ENCODE measurements at regions not wholly inside any gene's neighbourhood (a gene's known extent, or its start where the extent isn't known, plus 50 kb on each side); places are given as distances from the start of the nearest gene placed in this dataset.

DNA sequence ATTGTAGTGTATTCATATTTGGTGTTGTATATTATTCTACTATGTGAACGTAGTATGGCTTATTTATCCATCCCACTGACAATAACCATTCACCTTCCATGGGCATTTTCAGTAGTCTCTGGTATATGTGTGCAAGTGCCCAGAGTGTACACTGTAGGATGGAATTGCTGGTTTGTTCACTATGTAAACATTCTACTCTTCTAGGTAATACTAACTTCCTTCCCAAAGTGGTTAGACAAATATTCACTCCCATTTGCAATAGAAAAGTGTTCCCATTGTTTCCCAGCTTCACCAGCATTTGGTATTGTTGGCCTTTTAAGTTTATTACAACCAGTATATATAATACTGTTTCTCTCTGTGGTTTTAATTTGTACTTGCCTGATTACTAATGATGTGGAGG lies 153.7 kb downstream of the C7orf25 start:
- DNase-seq (ENCODE audit: low spot score) = no peak

GRCh38 chr7:42756841-42757240 lies 155.0 kb downstream of the C7orf25 start:
- DNase-seq (ENCODE audit: low spot score) = no peak

DNA sequence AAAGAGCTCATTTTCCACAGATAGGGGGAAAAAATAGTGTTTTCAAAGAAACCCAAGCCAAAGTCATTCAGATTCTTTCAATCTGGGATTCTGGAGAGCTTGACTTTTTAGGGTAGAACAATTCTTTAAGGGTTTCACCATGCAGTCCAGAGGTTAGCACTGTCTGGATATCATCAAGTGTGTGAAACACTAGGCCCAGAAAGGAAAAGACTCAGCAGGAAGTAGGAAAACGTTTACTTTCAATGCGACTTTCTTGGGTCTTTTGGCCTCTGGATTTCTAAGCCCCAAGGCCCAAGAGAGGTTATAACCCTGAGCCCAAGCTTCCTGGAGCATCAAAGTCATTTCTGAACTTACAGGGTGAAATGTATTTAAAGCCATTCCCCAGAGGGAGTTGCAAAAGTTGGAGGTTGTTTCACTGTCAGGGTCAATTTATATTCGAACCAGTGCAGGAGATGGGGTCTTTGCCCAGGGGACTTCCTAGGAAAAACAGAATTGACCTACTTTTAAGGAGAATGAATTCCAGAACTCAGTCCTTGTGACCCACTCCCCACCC lies 158.0 kb downstream of the C7orf25 start:
- no peak for DNase-seq (ENCODE audit: low spot score)

DNA sequence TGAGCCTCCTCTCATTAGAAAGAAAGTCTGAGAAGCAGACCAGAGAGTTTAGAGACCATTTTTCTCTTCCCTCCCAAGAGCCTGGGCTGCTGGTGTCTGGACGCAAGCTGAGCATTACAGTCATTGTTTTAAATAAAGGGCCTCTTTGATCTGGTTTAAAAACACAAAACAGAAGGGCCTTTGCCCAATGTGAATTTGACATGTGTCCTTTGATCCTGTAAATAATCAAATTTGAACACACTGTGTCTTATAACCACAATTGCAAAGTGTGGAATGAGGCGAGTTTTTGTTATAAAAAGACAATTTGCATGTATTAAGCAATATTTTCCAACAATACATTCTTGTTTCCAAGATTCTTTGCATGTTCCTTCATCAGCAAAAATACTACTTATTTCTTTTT lies 158.5 kb downstream of the C7orf25 start:
- DNase-seq (ENCODE audit: low spot score) = no peak

DNA sequence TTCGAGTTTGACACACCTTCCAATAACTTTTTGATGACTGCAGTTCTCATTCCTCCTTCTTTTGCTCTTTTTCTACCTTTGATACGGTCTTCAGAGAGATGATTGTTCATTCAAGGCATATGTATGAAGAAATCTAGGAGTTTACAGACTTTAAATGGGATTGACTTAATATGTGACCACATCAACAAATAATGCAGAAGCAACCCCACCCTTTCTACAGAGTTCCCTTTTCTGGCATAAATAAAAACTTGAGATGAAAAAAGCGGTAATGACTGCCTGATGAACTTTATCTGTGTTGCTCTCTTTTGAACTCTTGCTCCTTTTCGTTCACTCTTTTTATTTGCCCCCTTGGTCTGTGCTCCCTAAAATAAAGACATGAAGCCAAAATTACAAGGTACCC lies 161.7 kb downstream of the C7orf25 start:
- DNase-seq (ENCODE audit: low spot score) = no peak

GRCh38 chr7:42747044-42747443 lies 164.8 kb downstream of the C7orf25 start:
- no peak for DNase-seq (ENCODE audit: low spot score)

DNA sequence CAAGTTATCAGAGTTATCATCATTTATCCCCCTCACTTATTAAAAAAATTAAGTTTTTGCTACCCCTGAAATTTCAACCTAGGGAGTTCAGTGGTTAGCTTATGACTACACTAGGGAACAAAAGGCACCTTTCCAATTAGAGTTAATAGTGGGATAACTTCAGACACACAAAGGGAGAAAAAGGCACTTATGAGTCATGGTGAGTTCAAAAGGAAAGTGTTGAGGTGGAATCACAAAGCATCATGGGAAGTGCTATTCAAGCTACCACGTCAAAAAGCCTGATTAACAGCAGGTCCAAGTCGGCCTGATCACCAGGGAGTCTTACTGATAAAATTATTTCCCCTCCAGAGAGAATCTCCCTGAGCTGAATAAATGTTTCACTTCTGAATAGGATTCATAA lies 165.7 kb downstream of the C7orf25 start:
- no peak for DNase-seq (ENCODE audit: low spot score)

- peak; percentile 25 for DNase-seq (ENCODE audit: low spot score)
These were observed 166.4 kb downstream of the C7orf25 start for GRCh38 chr7:42745357-42746059.

GRCh38 chr7:42744746-42745145 lies 167.1 kb downstream of the C7orf25 start:
- no peak for DNase-seq (ENCODE audit: low spot score)

GRCh38 chr7:42743077-42743858 lies 168.6 kb downstream of the C7orf25 start:
- DNase-seq (ENCODE audit: low spot score) = no peak

- no peak for DNase-seq (ENCODE audit: low spot score)
These were observed 169.6 kb downstream of the C7orf25 start for GRCh38 chr7:42742318-42742717.

- DNase-seq (ENCODE audit: low spot score) = no peak
These were observed 171.5 kb downstream of the C7orf25 start for GRCh38 chr7:42740408-42740807.

- DNase-seq (ENCODE audit: low spot score) = peak; percentile 54
These were observed 172.2 kb downstream of the C7orf25 start for GRCh38 chr7:42739638-42740037.

DNA sequence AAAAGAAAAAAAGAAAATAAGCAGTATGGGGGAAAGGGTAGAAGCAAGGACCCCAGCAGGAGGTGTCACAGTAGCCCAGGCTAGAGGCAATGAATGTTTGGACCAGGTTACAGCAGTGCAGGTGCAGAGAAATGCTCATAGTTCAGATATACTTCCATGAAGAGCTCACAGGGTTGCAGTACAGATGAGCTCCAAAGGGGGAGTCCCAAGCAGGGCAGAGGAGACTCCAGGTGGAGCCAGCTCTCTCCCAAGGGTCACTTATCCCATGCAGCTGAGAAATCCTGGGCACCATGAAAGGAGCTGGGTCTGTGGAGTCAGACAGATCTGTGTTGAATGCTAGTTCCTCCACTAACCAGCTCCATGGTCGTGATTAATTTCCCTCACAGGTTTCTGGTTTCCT lies 174.9 kb downstream of the C7orf25 start:
- no peak for DNase-seq (ENCODE audit: low spot score)

DNA sequence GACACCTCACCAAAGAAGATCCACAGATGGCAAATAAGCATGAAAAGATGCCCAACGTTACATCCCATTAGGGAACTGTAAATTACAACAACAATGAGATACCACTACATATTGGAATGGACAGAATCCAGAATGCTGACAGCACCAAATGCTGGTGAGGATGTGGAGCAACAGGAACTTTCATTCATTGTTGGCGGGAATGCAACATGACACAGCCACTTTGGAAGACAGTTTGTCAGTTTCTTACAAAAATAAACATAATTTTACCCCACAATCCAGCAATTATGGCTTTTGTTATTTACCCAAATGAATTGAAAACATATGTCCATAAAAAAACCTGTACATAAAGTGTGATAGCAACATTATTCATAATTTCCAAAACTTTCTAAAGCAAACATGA lies 176.8 kb downstream of the C7orf25 start:
- DNase-seq (ENCODE audit: low spot score) = no peak

- no peak for DNase-seq (ENCODE audit: low spot score)
These were observed 177.3 kb downstream of the C7orf25 start for GRCh38 chr7:42734568-42734967.

GRCh38 chr7:42733040-42733439 lies 178.8 kb downstream of the C7orf25 start:
- DNase-seq (ENCODE audit: low spot score) = no peak

- DNase-seq (ENCODE audit: low spot score) = no peak
These were observed 181.3 kb downstream of the C7orf25 start for GRCh38 chr7:42730586-42730985.

DNA sequence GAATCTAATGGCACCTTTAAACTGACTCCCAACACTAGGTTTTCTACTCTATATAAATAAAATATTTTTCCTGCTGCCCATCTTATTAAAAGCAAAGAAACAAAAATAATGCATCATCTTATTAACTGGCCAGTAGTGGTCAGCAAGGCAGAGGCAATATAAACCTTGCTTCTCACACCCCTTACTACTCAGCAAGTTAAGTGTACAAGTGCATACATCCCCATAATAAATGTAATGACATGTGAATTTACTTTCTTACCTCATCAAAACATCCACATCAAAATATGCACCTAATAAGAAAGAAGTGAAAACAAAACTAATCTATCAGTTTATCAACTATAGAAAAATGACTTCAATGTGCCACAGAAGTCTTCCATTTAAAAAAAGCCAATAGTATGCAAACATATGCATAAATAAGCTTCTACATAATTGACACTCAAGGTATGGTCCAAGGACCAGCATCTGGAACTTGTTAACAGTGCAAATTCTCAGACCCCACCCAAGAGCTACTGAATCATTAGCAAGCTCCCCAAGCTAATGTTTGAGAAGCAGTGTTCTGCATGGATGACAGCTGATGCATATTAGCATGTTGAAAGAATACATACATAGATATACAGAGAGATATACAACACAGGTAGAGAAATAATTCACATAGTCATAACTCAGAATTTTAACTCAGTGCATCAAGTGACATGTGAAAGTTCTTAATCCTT lies 182.7 kb downstream of the C7orf25 start:
- DNase-seq (ENCODE audit: low spot score) = no peak

DNA sequence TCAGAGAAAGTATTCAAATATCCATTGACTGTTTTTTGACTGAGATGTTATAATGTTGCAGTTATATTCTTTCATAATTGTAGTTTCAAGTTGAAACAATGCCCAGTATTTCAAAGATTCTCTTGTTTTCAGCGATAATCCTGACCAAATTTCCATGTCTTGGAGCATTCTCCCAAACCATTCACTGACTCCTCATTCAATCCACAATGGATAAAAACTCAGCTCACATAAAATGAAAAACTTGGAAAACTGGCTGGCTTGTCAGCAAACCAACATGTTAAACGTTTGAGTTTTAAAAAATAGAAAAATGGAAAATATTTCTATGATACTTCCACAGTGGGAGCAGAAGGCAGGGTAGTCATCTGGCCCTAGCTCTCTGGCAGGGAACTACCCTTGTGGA lies 184.4 kb downstream of the C7orf25 start:
- DNase-seq (ENCODE audit: low spot score) = no peak

DNA sequence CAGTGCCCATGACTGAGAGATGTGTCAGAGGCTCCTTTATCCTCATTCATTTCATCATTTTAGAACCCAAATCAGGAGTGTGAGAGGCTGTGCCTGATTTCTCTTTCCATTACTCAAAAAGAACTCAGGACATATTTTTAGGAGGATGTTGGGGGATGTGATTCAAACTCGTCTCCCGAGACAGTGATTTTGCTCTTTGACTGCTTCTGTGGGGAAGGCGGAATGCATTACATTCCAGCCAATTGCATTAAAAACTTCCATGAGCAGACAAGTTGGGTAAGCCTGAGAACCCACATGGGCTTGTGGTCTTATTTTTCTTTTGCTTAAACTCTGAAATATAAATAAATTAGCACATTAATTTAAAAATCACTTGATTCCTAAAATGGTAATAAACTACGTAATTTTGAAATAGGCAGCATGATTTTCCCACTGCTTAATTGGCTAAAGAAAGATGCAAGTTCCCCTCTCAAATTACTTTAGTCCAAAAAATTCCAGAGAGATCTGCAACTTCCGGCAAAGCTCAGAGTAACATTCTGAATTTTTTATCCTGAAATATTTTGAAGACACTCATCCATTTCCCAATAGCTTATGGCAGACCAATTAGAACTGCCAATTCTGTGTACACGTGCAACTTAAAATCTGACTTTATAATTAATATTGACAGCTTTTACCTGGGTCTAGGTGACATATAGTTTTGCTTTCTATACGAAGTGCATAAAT lies 185.6 kb downstream of the C7orf25 start:
- DNase-seq (ENCODE audit: low spot score) = peak; percentile 71

- DNase-seq (ENCODE audit: low spot score) = no peak
These were observed 189.2 kb downstream of the C7orf25 start for GRCh38 chr7:42722716-42723115.
